Naive B cell (primary cell): ENCODE measurements at regions not wholly inside any gene's neighbourhood (a gene's known extent, or its start where the extent isn't known, plus 50 kb on each side); places are given as distances from the start of the nearest gene placed in this dataset.

Source experiments
- ATAC-seq, 2 donors: fragments of 150-1000 bp; cut with Tn5 transposase; 2 replicates each; pipeline ENCODE4 v1.10.0; 2021; ENCODE audit warnings: low read depth in 2 of 2, mild to moderate bottlenecking in 2 of 2, moderate library complexity in 2 of 2
- DNase-seq: peaks from one replicate; pipeline ENCODE4 v3.0.0; 2022
- H3K27ac Mint-ChIP-seq, 6 donors: one replicate each; pipeline ENCODE4 v1.8.0; 2020 to 2022; ENCODE audit warnings: mild to moderate bottlenecking in 6 of 6, mixed read lengths in 6 of 6, moderate library complexity in 5 of 6, inconsistent platforms in 2 of 6
- H3K27me3 Mint-ChIP-seq, 3 donors: one replicate each; pipeline ENCODE4 v1.8.0; 2021 to 2022; ENCODE audit warnings: mixed read lengths in 3 of 3, mild to moderate bottlenecking in 1 of 3
- H3K36me3 Mint-ChIP-seq, 2 donors: one replicate each; pipeline ENCODE4 v1.8.0; 2020 to 2022; ENCODE audit warnings: mixed read lengths in 2 of 2, inconsistent platforms in 1 of 2, mild to moderate bottlenecking in 1 of 2
- H3K4me1 Mint-ChIP-seq, 3 donors: one replicate each; pipeline ENCODE4 v1.8.0; 2020 to 2022; ENCODE audit warnings: mixed read lengths in 3 of 3, inconsistent platforms in 1 of 3, mild to moderate bottlenecking in 1 of 3, moderate library complexity in 1 of 3
- H3K4me3 Mint-ChIP-seq, 8 donors: one replicate each; pipeline ENCODE4 v1.8.0; 2020 to 2022; ENCODE audit warnings: mild to moderate bottlenecking in 8 of 8, mixed read lengths in 8 of 8, moderate library complexity in 8 of 8, inconsistent platforms in 2 of 8
- H3K9me3 Mint-ChIP-seq, 7 donors: one replicate each; pipeline ENCODE4 v1.8.0; 2020 to 2022; ENCODE audit warnings: mixed read lengths in 7 of 7, mild to moderate bottlenecking in 5 of 7, inconsistent platforms in 2 of 7, moderate library complexity in 1 of 7

DNA sequence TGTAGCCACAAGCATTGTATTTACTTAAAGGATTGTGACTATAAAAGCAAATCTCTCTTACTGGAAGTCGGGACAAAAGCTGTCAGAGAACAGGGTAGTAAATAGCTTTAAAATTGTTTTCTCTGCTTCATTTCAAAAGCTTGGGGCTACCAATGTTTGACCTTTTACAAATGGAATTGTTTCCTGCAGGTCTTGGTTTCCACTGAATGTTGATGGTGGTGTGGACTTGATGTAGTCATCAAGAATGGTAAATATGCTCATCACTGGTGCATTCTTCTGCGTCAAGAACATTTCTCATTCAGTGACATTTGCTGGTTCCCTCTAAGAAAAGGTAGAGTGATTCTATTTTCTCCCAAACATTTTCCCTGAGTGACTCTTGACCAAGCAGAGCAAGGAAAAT is 435.4 kb upstream of the KHDRBS2 start:
- Mint-ChIP-seq H3K9me3 (peaks cover 2 to 22% (median 11%) of the 10 kb centered on the region in 7 donors), H3K36me3 (no peaks in the 10 kb centered on the region), H3K4me3 (no peak overlapping the region), H3K27me3 (no peaks in the 10 kb centered on the region), H3K27ac (no peak overlapping the region), H3K4me1 (no peaks in the 10 kb centered on the region)
- ATAC-seq: no peak
- DNase-seq: no peak

DNA sequence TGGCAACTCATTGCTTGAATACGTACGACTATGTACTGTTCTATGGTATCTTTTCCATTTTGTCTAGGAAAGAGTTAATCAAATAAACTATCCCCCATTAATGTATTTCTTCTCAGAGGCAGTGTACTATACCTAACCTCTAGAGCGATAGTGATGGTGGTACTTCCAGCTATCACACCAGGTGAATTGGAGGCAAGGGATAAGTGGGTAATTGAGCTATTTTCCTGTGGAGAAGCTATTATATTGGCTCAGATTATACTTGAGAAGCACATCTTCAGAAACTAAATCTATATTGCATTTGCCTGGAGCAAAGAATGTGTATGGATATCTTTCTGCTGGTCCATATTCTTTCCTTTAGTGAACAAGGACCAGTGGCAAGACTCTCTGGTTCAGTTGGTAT is 430.7 kb upstream of the KHDRBS2 start:
- no peak overlapping the region for H3K27ac Mint-ChIP-seq
- DNase-seq (no peak), ATAC-seq (no peak)
- no peak overlapping the region for H3K4me3 Mint-ChIP-seq
- no peaks in the 10 kb centered on the region for H3K36me3 Mint-ChIP-seq
- H3K27me3 Mint-ChIP-seq: no peaks in the 10 kb centered on the region
- H3K9me3 Mint-ChIP-seq: peaks cover 0 to 4% (median 1%) of the 10 kb centered on the region in 7 donors
- H3K4me1 Mint-ChIP-seq: no peaks in the 10 kb centered on the region

GRCh38 chr6:62714112-62714511 is 428.1 kb upstream of the KHDRBS2 start:
- peaks cover 0 to 4% (median 2%) of the 10 kb centered on the region in 7 donors for H3K9me3 Mint-ChIP-seq
- H3K27me3 Mint-ChIP-seq: no peaks in the 10 kb centered on the region
- no peak overlapping the region for H3K4me3 Mint-ChIP-seq
- H3K27ac Mint-ChIP-seq: no peak overlapping the region
- no peak for ATAC-seq
- no peak for DNase-seq
- H3K36me3 Mint-ChIP-seq: no peaks in the 10 kb centered on the region
- H3K4me1 Mint-ChIP-seq: no peaks in the 10 kb centered on the region

DNA sequence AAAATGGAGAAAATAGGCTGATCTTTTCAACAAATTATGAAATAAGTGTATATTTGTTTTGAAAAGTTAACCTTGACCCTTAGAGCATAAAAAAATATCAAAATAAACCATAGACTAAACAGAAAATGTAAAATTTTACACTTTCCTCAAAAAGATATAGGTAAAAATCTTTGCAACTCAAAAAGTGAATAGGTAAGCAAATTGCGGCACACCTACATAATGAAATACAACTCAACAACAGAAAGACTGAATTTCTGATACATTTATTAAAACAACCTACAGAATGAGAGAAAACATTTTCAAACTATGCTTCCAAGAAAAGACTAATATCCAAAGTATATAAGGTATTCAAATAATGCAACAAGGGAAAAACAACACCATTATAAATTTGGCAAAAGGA is 425.7 kb upstream of the KHDRBS2 start:
- no peak overlapping the region for H3K27ac Mint-ChIP-seq
- H3K4me1 Mint-ChIP-seq: no peaks in the 10 kb centered on the region
- H3K9me3 Mint-ChIP-seq: peaks cover 0 to 5% (median 2%) of the 10 kb centered on the region in 7 donors
- no peak for DNase-seq
- no peaks in the 10 kb centered on the region for H3K36me3 Mint-ChIP-seq
- no peak overlapping the region for H3K4me3 Mint-ChIP-seq
- no peak for ATAC-seq
- no peaks in the 10 kb centered on the region for H3K27me3 Mint-ChIP-seq

- peaks cover 0 to 5% (median 2%) of the 10 kb centered on the region in 7 donors for H3K9me3 Mint-ChIP-seq
- no peaks in the 10 kb centered on the region for H3K27me3 Mint-ChIP-seq
- H3K36me3 Mint-ChIP-seq: no peaks in the 10 kb centered on the region
- DNase-seq (no peak), ATAC-seq (no peak)
- H3K4me3 Mint-ChIP-seq: no peak overlapping the region
- H3K4me1 Mint-ChIP-seq: no peaks in the 10 kb centered on the region
- no peak overlapping the region for H3K27ac Mint-ChIP-seq
These were observed 421.9 kb upstream of the KHDRBS2 start for GRCh38 chr6:62707914-62708313.

- Mint-ChIP-seq H3K9me3 (peaks cover 0 to 5% (median 2%) of the 10 kb centered on the region in 7 donors), H3K36me3 (no peaks in the 10 kb centered on the region)
These were observed 421.1 kb upstream of the KHDRBS2 start for GRCh38 chr6:62707156-62707555.

GRCh38 chr6:62683063-62683462 is 397.0 kb upstream of the KHDRBS2 start:
- no peaks in the 10 kb centered on the region for H3K27me3 Mint-ChIP-seq

More at GRCh38 chr6:62707156-62707555, 421.1 kb upstream of the KHDRBS2 start:
- Mint-ChIP-seq H3K27ac (no peak overlapping the region), H3K4me3 (no peak overlapping the region), H3K27me3 (no peaks in the 10 kb centered on the region), H3K4me1 (no peaks in the 10 kb centered on the region)
- DNase-seq: no peak
- no peak for ATAC-seq

GRCh38 chr6:62681108-62681507 is 395.1 kb upstream of the KHDRBS2 start:
- no peak overlapping the region for H3K27ac Mint-ChIP-seq
- peaks cover 9 to 33% (median 14%) of the 10 kb centered on the region in 7 donors for H3K9me3 Mint-ChIP-seq

More at GRCh38 chr6:62683063-62683462, 397.0 kb upstream of the KHDRBS2 start:
- no peaks in the 10 kb centered on the region for H3K4me1 Mint-ChIP-seq
- H3K27ac Mint-ChIP-seq: no peak overlapping the region
- H3K36me3 Mint-ChIP-seq: no peaks in the 10 kb centered on the region
- DNase-seq: no peak
- no peak overlapping the region for H3K4me3 Mint-ChIP-seq
- ATAC-seq: no peak
- peaks cover 0 to 16% (median 3%) of the 10 kb centered on the region in 7 donors for H3K9me3 Mint-ChIP-seq

GRCh38 chr6:62672989-62673388 is 387.0 kb upstream of the KHDRBS2 start:
- H3K4me1 Mint-ChIP-seq: no peaks in the 10 kb centered on the region

More at GRCh38 chr6:62681108-62681507, 395.1 kb upstream of the KHDRBS2 start:
- Mint-ChIP-seq H3K36me3 (no peaks in the 10 kb centered on the region), H3K27me3 (no peaks in the 10 kb centered on the region), H3K4me3 (no peak overlapping the region), H3K4me1 (no peaks in the 10 kb centered on the region)
- ATAC-seq: no peak
- no peak for DNase-seq

DNA sequence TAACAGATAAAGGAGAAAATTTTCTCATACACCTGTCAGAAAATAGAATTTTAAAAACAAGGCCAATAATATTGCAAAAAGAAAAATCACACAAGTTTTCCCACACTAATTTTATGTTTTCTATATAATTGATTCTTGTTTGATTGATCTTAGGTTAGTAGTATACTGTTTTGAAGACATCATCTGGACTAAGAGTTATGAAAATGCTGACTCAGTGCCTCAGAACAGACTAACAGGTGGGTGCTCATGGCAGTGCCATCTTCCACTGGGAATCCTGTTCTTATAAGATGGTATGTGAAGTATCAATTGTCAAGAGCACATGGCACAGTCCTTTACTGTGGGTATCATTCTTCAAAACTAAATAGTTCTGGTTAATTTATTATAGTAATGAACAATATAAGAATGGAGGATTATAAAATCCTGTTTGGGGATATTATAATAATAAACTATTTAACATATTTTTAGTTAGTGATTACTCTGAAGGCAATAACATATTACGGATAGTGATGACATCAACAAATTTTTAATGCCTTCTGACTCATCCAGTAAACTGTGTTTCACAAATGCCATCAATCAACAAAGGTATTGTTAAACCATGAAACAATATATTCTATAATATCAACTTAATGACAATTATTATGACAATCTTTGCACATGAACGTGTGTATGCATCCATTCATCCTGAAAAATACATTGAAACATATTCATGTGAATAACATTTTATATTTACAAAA is 384.6 kb upstream of the KHDRBS2 start:
- Mint-ChIP-seq H3K9me3 (peaks cover 0 to 5% (median 0%) of the 10 kb centered on the region in 7 donors), H3K27me3 (no peaks in the 10 kb centered on the region), H3K36me3 (no peaks in the 10 kb centered on the region), H3K4me1 (no peaks in the 10 kb centered on the region), H3K27ac (no peak overlapping the region), H3K4me3 (no peak overlapping the region)
- DNase-seq (no peak), ATAC-seq (no peak)

More at GRCh38 chr6:62672989-62673388, 387.0 kb upstream of the KHDRBS2 start:
- H3K27ac Mint-ChIP-seq: no peak overlapping the region
- no peak overlapping the region for H3K4me3 Mint-ChIP-seq
- H3K36me3 Mint-ChIP-seq: no peaks in the 10 kb centered on the region
- no peak for DNase-seq
- no peak for ATAC-seq
- no peaks in the 10 kb centered on the region for H3K27me3 Mint-ChIP-seq
- H3K9me3 Mint-ChIP-seq: peaks cover 7 to 22% (median 9%) of the 10 kb centered on the region in 7 donors

GRCh38 chr6:62669831-62670230 is 383.8 kb upstream of the KHDRBS2 start:
- ATAC-seq (no peak), DNase-seq (no peak)
- H3K9me3 Mint-ChIP-seq: no peaks in the 10 kb centered on the region
- no peaks in the 10 kb centered on the region for H3K36me3 Mint-ChIP-seq
- H3K4me1 Mint-ChIP-seq: no peaks in the 10 kb centered on the region
- no peak overlapping the region for H3K27ac Mint-ChIP-seq
- no peak overlapping the region for H3K4me3 Mint-ChIP-seq
- no peaks in the 10 kb centered on the region for H3K27me3 Mint-ChIP-seq

- Mint-ChIP-seq H3K36me3 (peaks cover 18 to 21% of the 10 kb centered on the region in 2 donors), H3K27ac (no peak overlapping the region), H3K27me3 (peaks cover 0 to 7% (median 0%) of the 10 kb centered on the region in 3 donors), H3K4me3 (no peak overlapping the region), H3K4me1 (no peaks in the 10 kb centered on the region), H3K9me3 (peaks cover 19 to 71% (median 42%) of the 10 kb centered on the region in 7 donors)
- no peak for ATAC-seq
- no peak for DNase-seq
These were observed 366.8 kb upstream of the KHDRBS2 start for GRCh38 chr6:62652692-62653328.

- peaks cover 19 to 56% (median 32%) of the 10 kb centered on the region in 7 donors for H3K9me3 Mint-ChIP-seq
- H3K36me3 Mint-ChIP-seq: peaks cover 8 to 9% of the 10 kb centered on the region in 2 donors
- H3K4me1 Mint-ChIP-seq: no peaks in the 10 kb centered on the region
- no peak for DNase-seq
- no peak overlapping the region for H3K4me3 Mint-ChIP-seq
- no peak for ATAC-seq
- peaks cover 0 to 7% (median 0%) of the 10 kb centered on the region in 3 donors for H3K27me3 Mint-ChIP-seq
- no peak overlapping the region for H3K27ac Mint-ChIP-seq
These were observed 359.2 kb upstream of the KHDRBS2 start for GRCh38 chr6:62645274-62645673.

- DNase-seq: no peak
- Mint-ChIP-seq H3K9me3 (peaks cover 6 to 21% (median 12%) of the 10 kb centered on the region in 7 donors), H3K4me1 (no peaks in the 10 kb centered on the region), H3K36me3 (peaks cover 0 to 7% of the 10 kb centered on the region in 2 donors), H3K4me3 (no peak overlapping the region), H3K27me3 (peaks cover 0 to 4% (median 0%) of the 10 kb centered on the region in 3 donors), H3K27ac (no peak overlapping the region)
- ATAC-seq: no peak
These were observed 354.7 kb upstream of the KHDRBS2 start for GRCh38 chr6:62640749-62641148.
